HEK293T (cell line): ENCODE measurements at regions not wholly inside any gene's neighbourhood (a gene's known extent, or its start where the extent isn't known, plus 50 kb on each side); places are given as distances from the start of the nearest gene placed in this dataset.

ENCODE experiments used
- ARNT ChIP-seq: fragments of 450-650 bp; IDR thresholded peaks from 2 replicates; pipeline ENCODE4 v1.6.1; 2017; ENCODE audit warnings: mild to moderate bottlenecking
- BHLHE40 ChIP-seq: fragments of 450-650 bp; IDR thresholded peaks from 2 replicates; pipeline ENCODE4 v1.6.1; 2016; ENCODE audit warnings: mild to moderate bottlenecking, moderate library complexity, borderline replicate concordance
- ELF4 ChIP-seq: fragments of 450-650 bp; IDR thresholded peaks from 2 replicates; pipeline ENCODE4 v1.6.1; 2017; ENCODE audit warnings: antibody characterized with exemption
- FOXA1 ChIP-seq: fragments of 450-650 bp; IDR thresholded peaks from 2 replicates; pipeline ENCODE4 v1.6.1; 2016; ENCODE audit warnings: mild to moderate bottlenecking
- FOXK2 ChIP-seq: fragments of 450-650 bp; IDR thresholded peaks from 2 replicates; pipeline ENCODE4 v1.6.1; 2016; ENCODE audit warnings: mild to moderate bottlenecking
- FOXM1 ChIP-seq: fragments of 450-650 bp; IDR thresholded peaks from 2 replicates; pipeline ENCODE4 v1.6.1; 2017; ENCODE audit warnings: mild to moderate bottlenecking, borderline replicate concordance
- HDGF ChIP-seq: fragments of 450-650 bp; IDR thresholded peaks from 2 replicates; pipeline ENCODE4 v1.6.1; 2017; ENCODE audit warnings: antibody characterized with exemption, borderline replicate concordance
- LEF1 ChIP-seq: fragments of 450-650 bp; IDR thresholded peaks from 2 replicates; pipeline ENCODE4 v1.6.1; 2017; ENCODE audit warnings: mild to moderate bottlenecking, borderline replicate concordance
- PKNOX1 ChIP-seq: fragments of 450-650 bp; IDR thresholded peaks from 2 replicates; pipeline ENCODE4 v1.6.1; 2016
- SP1 ChIP-seq: fragments of 450-650 bp; IDR thresholded peaks from 2 replicates; pipeline ENCODE4 v1.6.1; 2017
- SUZ12 ChIP-seq: fragments of 450-650 bp; IDR thresholded peaks from 2 replicates; pipeline ENCODE4 v1.6.1; 2016; ENCODE audit warnings: mild to moderate bottlenecking
- TARDBP ChIP-seq: fragments of 450-650 bp; IDR thresholded peaks from 2 replicates; pipeline ENCODE4 v1.6.1; 2016
- ZNF384 ChIP-seq: fragments of 450-650 bp; IDR thresholded peaks from 2 replicates; pipeline ENCODE4 v1.6.1; 2016

- TF ChIP-seq TARDBP = no peak
- TF ChIP-seq LEF1 = no peak
- no peak for TF ChIP-seq ELF4
- TF ChIP-seq BHLHE40 = no peak
- TF ChIP-seq FOXA1 = no peak
- no peak for TF ChIP-seq FOXM1
- TF ChIP-seq SP1 = no peak
- no peak for TF ChIP-seq HDGF
- TF ChIP-seq ARNT = no peak
- TF ChIP-seq FOXK2 = no peak
- no peak for TF ChIP-seq PKNOX1
- no peak for TF ChIP-seq SUZ12
- no peak for TF ChIP-seq ZNF384
Measured at GRCh38 chr4:56276547-56276946, 110.7 kb downstream of the AASDH start.
